ENCODE measurements at regions not wholly inside any gene's neighbourhood (a gene's known extent, or its start where the extent isn't known, plus 50 kb on each side); places are given as distances from the start of the nearest gene placed in this dataset.

DNA sequence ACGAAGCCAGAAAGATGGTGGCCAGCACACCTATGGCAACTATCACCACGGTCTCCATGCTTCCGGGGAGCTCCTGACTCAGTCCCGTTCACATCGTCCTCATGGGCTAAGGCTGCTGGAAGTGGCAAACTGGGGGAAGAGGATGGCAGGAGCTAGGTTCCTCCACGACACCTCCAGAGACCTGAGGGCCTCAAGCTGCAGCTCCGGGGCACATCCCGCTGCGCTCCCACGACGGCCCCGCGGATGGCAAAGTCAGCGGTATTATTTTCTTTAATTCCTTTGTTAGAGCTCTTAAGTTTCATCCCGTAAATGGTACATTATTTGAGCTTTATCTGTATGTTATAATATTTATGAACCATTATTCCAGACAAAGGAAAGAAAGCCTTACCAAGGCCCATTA, 190.5 kb downstream of the DACT1 start:
- RAD21 ChIA-PET (ENCODE audit: unreplicated experiment): interaction anchor here (1.5 kb wide), 1 partner anchor 128 kb away, joined by 3 read pairs; no protein-coding TSS in a partner anchor
- H3K4me1 ChIP-seq (ENCODE audit: control insufficient read depth, insufficient read depth, low read length): no peaks in the 10 kb centered on the region
- CTCF ChIA-PET: interaction anchor here (1.4 to 4.1 kb wide), 6 partner anchors 9 to 189 kb away, joined by 3 to 19 read pairs (median 8); no protein-coding TSS in a partner anchor
- no peak overlapping the region for H3K4me3 ChIP-seq
- H2AFZ ChIP-seq (ENCODE audit: control insufficient read depth, low read depth, low read length): no peak overlapping the region
- intact Hi-C loops (cut with micrococcal nuclease; ENCODE audit: unreplicated experiment): no loop called here
- SMC1A ChIA-PET (ENCODE audit: uncharacterized antibody, unreplicated experiment): interaction anchor here (0.7 to 3.8 kb wide), 4 partner anchors 12 to 30 kb away, joined by 3 to 14 read pairs (median 8); no protein-coding TSS in a partner anchor
- no peak for TF ChIP-seq IKZF1 (conservative IDR thresholded peaks at IDR 0.05)
- TF ChIP-seq, protein P1, sequence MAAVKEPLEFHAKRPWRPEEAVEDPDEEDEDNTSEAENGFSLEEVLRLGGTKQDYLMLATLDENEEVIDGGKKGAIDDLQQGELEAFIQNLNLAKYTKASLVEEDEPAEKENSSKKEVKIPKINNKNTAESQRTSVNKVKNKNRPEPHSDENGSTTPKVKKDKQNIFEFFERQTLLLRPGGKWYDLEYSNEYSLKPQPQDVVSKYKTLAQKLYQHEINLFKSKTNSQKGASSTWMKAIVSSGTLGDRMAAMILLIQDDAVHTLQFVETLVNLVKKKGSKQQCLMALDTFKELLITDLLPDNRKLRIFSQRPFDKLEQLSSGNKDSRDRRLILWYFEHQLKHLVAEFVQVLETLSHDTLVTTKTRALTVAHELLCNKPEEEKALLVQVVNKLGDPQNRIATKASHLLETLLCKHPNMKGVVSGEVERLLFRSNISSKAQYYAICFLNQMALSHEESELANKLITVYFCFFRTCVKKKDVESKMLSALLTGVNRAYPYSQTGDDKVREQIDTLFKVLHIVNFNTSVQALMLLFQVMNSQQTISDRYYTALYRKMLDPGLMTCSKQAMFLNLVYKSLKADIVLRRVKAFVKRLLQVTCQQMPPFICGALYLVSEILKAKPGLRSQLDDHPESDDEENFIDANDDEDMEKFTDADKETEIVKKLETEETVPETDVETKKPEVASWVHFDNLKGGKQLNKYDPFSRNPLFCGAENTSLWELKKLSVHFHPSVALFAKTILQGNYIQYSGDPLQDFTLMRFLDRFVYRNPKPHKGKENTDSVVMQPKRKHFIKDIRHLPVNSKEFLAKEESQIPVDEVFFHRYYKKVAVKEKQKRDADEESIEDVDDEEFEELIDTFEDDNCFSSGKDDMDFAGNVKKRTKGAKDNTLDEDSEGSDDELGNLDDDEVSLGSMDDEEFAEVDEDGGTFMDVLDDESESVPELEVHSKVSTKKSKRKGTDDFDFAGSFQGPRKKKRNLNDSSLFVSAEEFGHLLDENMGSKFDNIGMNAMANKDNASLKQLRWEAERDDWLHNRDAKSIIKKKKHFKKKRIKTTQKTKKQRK (IDR thresholded peaks at IDR 0.05; ENCODE audit: low read depth, low read length): no peak
- TF ChIP-seq, protein P2, sequence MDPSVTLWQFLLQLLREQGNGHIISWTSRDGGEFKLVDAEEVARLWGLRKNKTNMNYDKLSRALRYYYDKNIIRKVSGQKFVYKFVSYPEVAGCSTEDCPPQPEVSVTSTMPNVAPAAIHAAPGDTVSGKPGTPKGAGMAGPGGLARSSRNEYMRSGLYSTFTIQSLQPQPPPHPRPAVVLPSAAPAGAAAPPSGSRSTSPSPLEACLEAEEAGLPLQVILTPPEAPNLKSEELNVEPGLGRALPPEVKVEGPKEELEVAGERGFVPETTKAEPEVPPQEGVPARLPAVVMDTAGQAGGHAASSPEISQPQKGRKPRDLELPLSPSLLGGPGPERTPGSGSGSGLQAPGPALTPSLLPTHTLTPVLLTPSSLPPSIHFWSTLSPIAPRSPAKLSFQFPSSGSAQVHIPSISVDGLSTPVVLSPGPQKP (IDR thresholded peaks at IDR 0.05; ENCODE audit: low read depth, low read length): no peak
- no peaks in the 10 kb centered on the region for H4K20me1 ChIP-seq (ENCODE audit: control insufficient read depth, insufficient read depth)
- in situ Hi-C loops (cut with MboI): no loop called here
- H3K27ac ChIP-seq (ENCODE audit: control insufficient read depth, insufficient read depth): no peak overlapping the region
- H3K9me3 ChIP-seq (replicated peaks; ENCODE audit: control insufficient read depth, insufficient read depth, low read length): no peaks in the 10 kb centered on the region; the same call in 2 of the 3 replicates
- WGBS (ENCODE audit: insufficient coverage, insufficient replicate concordance, low lambda C conversion rate, missing lambda C conversion rate): 67% methylated on average over 15 of the region's 15 CpGs
- no peaks in the 10 kb centered on the region for H3K36me3 ChIP-seq (ENCODE audit: control insufficient read depth in 2 of 2, insufficient read depth in 2 of 2, low read length in 1 of 2)
- no peak overlapping the region for H3K4me2 ChIP-seq (ENCODE audit: control insufficient read depth, insufficient read depth)
- FAIRE-seq: no peak
- H3K9ac ChIP-seq (ENCODE audit: control insufficient read depth, insufficient read depth, low read length): no peak overlapping the region
- POLR2A ChIA-PET: no interaction called here
- BruUV-seq (replicated peaks): no TSS peak
- H3K79me2 ChIP-seq (ENCODE audit: control insufficient read depth, insufficient read depth, low read length): no peaks in the 10 kb centered on the region
- H3K27me3 ChIP-seq (replicated peaks in 1 of 2; ENCODE audit: control insufficient read depth in 2 of 2, insufficient read depth in 2 of 2, low read length in 1 of 2): no peaks in the 10 kb centered on the region
- DNase-seq (ENCODE audit: low read depth, low spot score): no peak
- ATAC-seq: no peak

All from GM12878 (cell line).